HCT116 (cell line): ENCODE measurements at regions not wholly inside any gene's neighbourhood (a gene's known extent, or its start where the extent isn't known, plus 50 kb on each side); places are given as distances from the start of the nearest gene placed in this dataset.

Experiments
- ATAC-seq: fragments of 200-7000 bp; cut with Tn5 transposase; 2 replicates; pipeline ENCODE4 v1.9.1; 2020; ENCODE audit warnings: mild to moderate bottlenecking, moderate library complexity
- BruUV-seq: library from RNA; stranded (reverse); fragments of 400-500 nt; replicated peaks from 2 replicates; lab custom pipeline; 2021; lab: Mats Ljungman, UMichigan
- CTCF ChIA-PET: fragments of 300-600 bp; sonication (Branson Sonifier 250); formaldehyde crosslinking; loops from one replicate; lab custom pipeline; 2021; ENCODE audit warnings: antibody characterized with exemption; lab: Charles Lee
- POLR2A ChIA-PET: fragments of 300-600, 350-600 bp; sonication (Branson Sonifier 250); formaldehyde crosslinking; loops from one replicate; lab custom pipeline; 2021; ENCODE audit warnings: antibody characterized with exemption; lab: Charles Lee
- RAD21 ChIA-PET, 2 experiments: fragments of 300-600 bp; sonication (Branson Sonifier 250); formaldehyde crosslinking; loops; one replicate each; lab custom pipeline; 2023; ENCODE audit warnings: low total read pairs in 2 of 2; ENCODE audit not compliant: uncharacterized antibody in 2 of 2, unreplicated experiment in 2 of 2, low non-redundant PET in 1 of 2; lab: Charles Lee
- DNase-seq: peaks from one replicate; pipeline ENCODE4 v3.0.0-alpha.2; 2010; ENCODE audit warnings: low read depth, low spot score
- H2AFZ ChIP-seq: fragments of 200-600 bp; shearing (Covaris generic), sonication (generic); 2 replicates; pipeline ENCODE4 v1.6.1; 2017; ENCODE audit warnings: low read depth, mixed run types, mixed read lengths, antibody characterized with exemption, low read length; ENCODE audit not compliant: poor library complexity, severe bottlenecking
- H3K27ac ChIP-seq: 2 replicates; pipeline ENCODE4 v1.5.1; 2012; ENCODE audit warnings: low read depth, low read length
- H3K27me3 ChIP-seq: fragments of 200-600 bp; sonication (generic); 2 replicates; pipeline ENCODE4 v1.6.1; 2016; ENCODE audit warnings: mixed run types, low read length, mixed read lengths; ENCODE audit not compliant: insufficient read depth
- H3K36me3 ChIP-seq, 2 experiments: fragments of 200-500 bp in 1 of 2; fragments of 200-600 bp in 1 of 2; sonication (Bioruptor generic) in 1 of 2; sonication (generic) in 1 of 2; 2 replicates each; pipeline versions ENCODE4 v1.5.1 to v1.6.1; 2014 to 2016; ENCODE audit warnings: low read length in 2 of 2, inconsistent platforms in 1 of 2, mixed read lengths in 1 of 2, mixed run types in 1 of 2; ENCODE audit not compliant: insufficient read depth in 2 of 2, control insufficient read depth in 1 of 2
- H3K4me1 ChIP-seq, 2 experiments: fragments of 200-600 bp in 1 of 2; sonication (generic) in 1 of 2; 2 replicates each; pipeline versions ENCODE4 v1.5.1 to v1.6.1; 2012 to 2017; ENCODE audit warnings: low read length in 2 of 2, inconsistent platforms in 1 of 2, mild to moderate bottlenecking in 1 of 2, mixed read lengths in 1 of 2, mixed run types in 1 of 2, moderate library complexity in 1 of 2; ENCODE audit not compliant: insufficient read depth in 2 of 2, control insufficient read depth in 1 of 2
- H3K4me2 ChIP-seq: fragments of 200-600 bp; sonication (generic); 2 replicates; pipeline ENCODE4 v1.6.1; 2017; ENCODE audit warnings: mixed run types, low read length, mixed read lengths
- H3K4me3 ChIP-seq, 2 experiments: fragments of 200-600 bp in 1 of 2; sonication (generic) in 1 of 2; replicated peaks in 1 of 2; 2 replicates each; pipeline ENCODE4 v1.5.1; 2011 to 2016; ENCODE audit warnings: low read length in 2 of 2, control low read depth in 1 of 2, low read depth in 1 of 2, mild to moderate bottlenecking in 1 of 2, mixed read lengths in 1 of 2, mixed run types in 1 of 2
- H3K79me2 ChIP-seq: fragments of 200-600 bp; sonication (generic); 2 replicates; pipeline ENCODE4 v1.6.1; 2017; ENCODE audit warnings: mild to moderate bottlenecking, mixed run types, low read length, moderate library complexity, mixed read lengths; ENCODE audit not compliant: insufficient read depth
- H3K9ac ChIP-seq: fragments of 200-600 bp; sonication (generic); 2 replicates; pipeline ENCODE4 v1.6.1; 2016; ENCODE audit warnings: low read length, mixed read lengths
- H3K9me2 ChIP-seq: fragments of 200-600 bp; sonication (generic), shearing (Covaris generic); 2 replicates; pipeline ENCODE4 v1.6.1; 2017; ENCODE audit warnings: mixed run types, mild to moderate bottlenecking, moderate library complexity; ENCODE audit not compliant: insufficient read depth
- H3K9me3 ChIP-seq, 2 experiments: fragments of 200-500 bp in 1 of 2; fragments of 200-600 bp in 1 of 2; sonication (Bioruptor generic) in 1 of 2; sonication (generic) in 1 of 2; 2 replicates each; pipeline ENCODE4 v1.6.1; 2014 to 2017; ENCODE audit warnings: low read length in 2 of 2, mixed read lengths in 2 of 2, inconsistent platforms in 1 of 2, low read depth in 1 of 2, mild to moderate bottlenecking in 1 of 2, mixed run types in 1 of 2, moderate library complexity in 1 of 2; ENCODE audit not compliant: control insufficient read depth in 1 of 2, insufficient read depth in 1 of 2
- H4K20me1 ChIP-seq: fragments of 200-600 bp; sonication (generic), shearing (Covaris generic); 2 replicates; pipeline ENCODE4 v1.6.1; 2017; ENCODE audit warnings: mixed run types, mild to moderate bottlenecking, moderate library complexity; ENCODE audit not compliant: insufficient read depth
- EZH2phosphoT487 ChIP-seq: fragments of 200-600 bp; IDR thresholded peaks from 2 replicates; pipeline ENCODE4 v1.6.1; 2018; ENCODE audit warnings: antibody characterized with exemption, borderline replicate concordance
- POLR2AphosphoS5 ChIP-seq: IDR thresholded peaks from 2 replicates; pipeline ENCODE4 v1.6.1; 2011; ENCODE audit warnings: mild to moderate bottlenecking, low read depth, low read length, moderate library complexity
- RAD21 ChIP-seq: IDR thresholded peaks from 2 replicates; pipeline ENCODE4 v1.6.1; 2012; ENCODE audit warnings: low read depth, mild to moderate bottlenecking
- SIN3A ChIP-seq: IDR thresholded peaks from 2 replicates; pipeline ENCODE4 v1.6.1; 2012; ENCODE audit warnings: low read depth
- TCF7L2 ChIP-seq: IDR thresholded peaks from 2 replicates; pipeline ENCODE4 v1.7.0; 2011; ENCODE audit warnings: borderline replicate concordance, inconsistent platforms; ENCODE audit not compliant: insufficient read depth, insufficient read length; ENCODE audit errors: extremely low read depth
- YY1 ChIP-seq: IDR thresholded peaks from 2 replicates; pipeline ENCODE4 v1.6.1; 2011; ENCODE audit warnings: low read length, low read depth, moderate library complexity, mild to moderate bottlenecking; ENCODE audit not compliant: insufficient replicate concordance; ENCODE audit errors: extremely low read depth
- ZFX ChIP-seq: fragments of 450-650 bp; IDR thresholded peaks from 2 replicates; pipeline ENCODE4 v1.6.1; 2017
- ZNF274 ChIP-seq: fragments of 200-500 bp; sonication (Bioruptor generic); IDR thresholded peaks from 2 replicates; pipeline ENCODE4 v1.6.1; 2014; ENCODE audit warnings: mild to moderate bottlenecking, low read depth, low read length, inconsistent platforms
- intact Hi-C: fragments of 100-400 bp; cut with micrococcal nuclease; formaldehyde crosslinking; loops from 2 replicates; pipeline ENCODE4 v1.10.0; 2022
- TF ChIP-seq, protein P1 (sequence below): IDR thresholded peaks from 2 replicates; pipeline ENCODE4 v1.6.1; 2012
- TF ChIP-seq, protein P2 (sequence below): IDR thresholded peaks from 2 replicates; pipeline ENCODE4 v1.6.1; 2011; ENCODE audit warnings: mild to moderate bottlenecking, low read length, moderate library complexity; ENCODE audit not compliant: insufficient replicate concordance; ENCODE audit errors: extremely low read depth

DNA sequence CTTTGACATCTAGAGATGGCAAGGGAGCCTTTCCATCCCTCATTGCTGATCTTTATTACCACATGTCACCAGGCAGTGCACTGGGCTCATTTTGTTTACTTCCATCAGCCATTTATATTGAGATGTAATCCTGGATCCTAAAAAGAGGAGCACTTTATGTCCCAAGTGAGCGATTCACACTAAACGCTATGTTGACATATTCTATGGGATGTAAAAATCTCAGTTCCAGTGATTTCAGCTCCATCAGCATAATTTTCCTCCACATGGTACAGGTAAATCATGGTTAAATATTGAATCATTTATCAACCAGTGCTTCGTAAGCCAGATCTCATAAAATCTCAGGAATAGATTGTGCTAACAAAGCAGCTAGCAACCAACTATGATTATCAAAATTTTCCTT lies 634.8 kb upstream of the PLXNA2 start:
- Histone ChIP-seq H3K4me1 (no peaks in the 10 kb centered on the region), H3K9me3 (peaks cover 0 to 1% of the 10 kb centered on the region in 2 experiments; a peak in 1 of 4 replicates), H3K79me2 (no peaks in the 10 kb centered on the region), H3K27me3 (no peaks in the 10 kb centered on the region), H3K4me2 (no peak overlapping the region), H2AFZ (no peak overlapping the region), H3K36me3 (no peaks in the 10 kb centered on the region), H3K9ac (no peak overlapping the region)
- no peak for DNase-seq
- no TSS peak for BruUV-seq
- POLR2A ChIA-PET: no interaction called here
- intact Hi-C loops: no loop called here
- no peak for TF ChIP-seq YY1
- TF ChIP-seq ZNF274: no peak
- no peak for TF ChIP-seq SIN3A
- no peak for TF ChIP-seq TCF7L2
- TF ChIP-seq EZH2phosphoT487: no peak
- no peak for TF ChIP-seq ZFX
- no peak for TF ChIP-seq POLR2AphosphoS5
- TF ChIP-seq, protein P1, sequence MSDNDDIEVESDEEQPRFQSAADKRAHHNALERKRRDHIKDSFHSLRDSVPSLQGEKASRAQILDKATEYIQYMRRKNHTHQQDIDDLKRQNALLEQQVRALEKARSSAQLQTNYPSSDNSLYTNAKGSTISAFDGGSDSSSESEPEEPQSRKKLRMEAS: no peak
- no peak for TF ChIP-seq RAD21
- TF ChIP-seq, protein P2, sequence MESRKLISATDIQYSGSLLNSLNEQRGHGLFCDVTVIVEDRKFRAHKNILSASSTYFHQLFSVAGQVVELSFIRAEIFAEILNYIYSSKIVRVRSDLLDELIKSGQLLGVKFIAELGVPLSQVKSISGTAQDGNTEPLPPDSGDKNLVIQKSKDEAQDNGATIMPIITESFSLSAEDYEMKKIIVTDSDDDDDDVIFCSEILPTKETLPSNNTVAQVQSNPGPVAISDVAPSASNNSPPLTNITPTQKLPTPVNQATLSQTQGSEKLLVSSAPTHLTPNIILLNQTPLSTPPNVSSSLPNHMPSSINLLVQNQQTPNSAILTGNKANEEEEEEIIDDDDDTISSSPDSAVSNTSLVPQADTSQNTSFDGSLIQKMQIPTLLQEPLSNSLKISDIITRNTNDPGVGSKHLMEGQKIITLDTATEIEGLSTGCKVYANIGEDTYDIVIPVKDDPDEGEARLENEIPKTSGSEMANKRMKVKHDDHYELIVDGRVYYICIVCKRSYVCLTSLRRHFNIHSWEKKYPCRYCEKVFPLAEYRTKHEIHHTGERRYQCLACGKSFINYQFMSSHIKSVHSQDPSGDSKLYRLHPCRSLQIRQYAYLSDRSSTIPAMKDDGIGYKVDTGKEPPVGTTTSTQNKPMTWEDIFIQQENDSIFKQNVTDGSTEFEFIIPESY: no peak
- TF ChIP-seq, all 23 proteins: peak for 0
- Histone ChIP-seq H4K20me1 (no peaks in the 10 kb centered on the region), H3K27ac (no peak overlapping the region), H3K4me3 (no peak overlapping the region), H3K9me2 (no peaks in the 10 kb centered on the region)
- CTCF ChIA-PET: no interaction called here
- ATAC-seq: no peak
- RAD21 ChIA-PET: no interaction called here
